HFFc6 (cell line): ENCODE measurements at regions not wholly inside any gene's neighbourhood (a gene's known extent, or its start where the extent isn't known, plus 50 kb on each side); places are given as distances from the start of the nearest gene placed in this dataset.

Experiments
- DNase-seq: peaks from one replicate; pipeline ENCODE4 v3.0.0-alpha.2; 2018
- H3K27ac Mint-ChIP-seq: 2 replicates; pipeline ENCODE4 v1.8.0; 2020; ENCODE audit warnings: mild to moderate bottlenecking, mixed read lengths
- H3K27me3 Mint-ChIP-seq: 2 replicates; pipeline ENCODE4 v1.8.0; 2021; ENCODE audit warnings: mild to moderate bottlenecking, moderate library complexity, mixed read lengths; ENCODE audit not compliant: insufficient read depth
- H3K36me3 Mint-ChIP-seq: 2 replicates; pipeline ENCODE4 v1.8.0; 2021; ENCODE audit warnings: low read depth, mixed read lengths
- H3K4me1 Mint-ChIP-seq: 2 replicates; pipeline ENCODE4 v1.8.0; 2020; ENCODE audit warnings: low read depth, mixed read lengths
- H3K4me3 Mint-ChIP-seq: 2 replicates; pipeline ENCODE4 v1.8.0; 2020; ENCODE audit warnings: mild to moderate bottlenecking, moderate library complexity, mixed read lengths
- H3K9me3 Mint-ChIP-seq: 2 replicates; pipeline ENCODE4 v1.8.0; 2020; ENCODE audit warnings: mild to moderate bottlenecking, mixed read lengths
- CTCF ChIP-seq: fragments of 200-600 bp; sonication (generic); IDR thresholded peaks from 2 replicates; pipeline ENCODE4 v1.5.0; 2021; ENCODE audit warnings: antibody characterized with exemption, mild to moderate bottlenecking

DNA sequence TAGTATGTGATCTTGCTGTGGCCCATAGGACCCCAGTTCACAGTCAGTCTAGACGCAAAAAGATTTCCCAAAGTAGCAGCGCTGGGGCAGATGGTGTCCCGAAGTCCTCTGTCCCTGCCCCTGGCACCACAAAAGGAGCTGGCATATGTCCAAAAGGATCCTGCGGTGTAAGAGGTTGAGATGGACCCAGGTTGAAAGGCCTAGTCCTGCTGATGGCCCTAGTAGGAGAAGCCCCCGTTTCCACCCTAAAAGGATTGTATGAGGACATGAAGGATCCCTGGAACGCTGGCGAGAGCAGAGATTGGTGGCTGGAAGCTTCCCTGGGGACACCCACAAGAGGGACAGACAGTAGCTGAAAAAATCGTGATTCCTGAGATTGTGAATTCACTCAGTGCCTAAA is 58.0 kb upstream of the DCAF8L1 start:
- no peak overlapping the region for H3K27ac Mint-ChIP-seq
- no peak for TF ChIP-seq CTCF
- 0 out of 2 replicates have a peak, but pooled peaks cover 9% of the 10 kb centered on the region for H3K9me3 Mint-ChIP-seq
- no peaks in the 10 kb centered on the region for H3K27me3 Mint-ChIP-seq
- H3K36me3 Mint-ChIP-seq = no peaks in the 10 kb centered on the region
- H3K4me3 Mint-ChIP-seq = no peak overlapping the region
- DNase-seq = no peak
- no peaks in the 10 kb centered on the region for H3K4me1 Mint-ChIP-seq
